ENCODE measurements at regions not wholly inside any gene's neighbourhood (a gene's known extent, or its start where the extent isn't known, plus 50 kb on each side); places are given as distances from the start of the nearest gene placed in this dataset.

DNA sequence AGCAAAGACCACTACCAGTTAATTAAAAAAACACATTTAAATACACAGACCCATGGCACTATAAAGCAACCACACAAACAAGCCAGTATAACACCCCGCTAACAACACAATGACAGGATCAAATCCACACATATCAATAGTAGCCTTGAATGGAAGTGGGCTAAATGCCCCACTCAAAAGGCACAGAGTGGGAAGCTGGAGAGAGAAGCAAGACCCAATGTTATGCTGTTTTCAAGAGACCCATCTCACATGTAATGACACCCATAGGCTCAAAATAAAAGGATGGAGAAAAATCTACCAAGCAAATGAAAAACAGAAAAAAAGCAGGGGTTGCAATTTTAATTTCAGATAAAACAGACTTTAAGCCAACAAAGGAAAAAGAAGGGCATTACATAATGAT lies 125.4 kb upstream of the PTCHD4 start:
- Histone ChIP-seq H3K36me3 (no peaks in the 10 kb centered on the region), H3K4me3 (no peak overlapping the region), H3K4me1 (no peaks in the 10 kb centered on the region), H3K9me3 (peaks cover 0 to 18% (median 11%) of the 10 kb centered on the region in 4 donors), H3K27ac (replicated peaks in 1 of 4) (no peak overlapping the region), H3K27me3 (no peaks in the 10 kb centered on the region)
- intact Hi-C loops (cut with DNase I) = no loop called here
- TF ChIP-seq EP300 (IDR thresholded peaks at IDR 0.05) (no peak), POLR2A (IDR thresholded peaks at IDR 0.05; ENCODE audit: low read depth) (no peak), POLR2AphosphoS5 (IDR thresholded peaks at IDR 0.05) (no peak)
- TF ChIP-seq, protein P1, sequence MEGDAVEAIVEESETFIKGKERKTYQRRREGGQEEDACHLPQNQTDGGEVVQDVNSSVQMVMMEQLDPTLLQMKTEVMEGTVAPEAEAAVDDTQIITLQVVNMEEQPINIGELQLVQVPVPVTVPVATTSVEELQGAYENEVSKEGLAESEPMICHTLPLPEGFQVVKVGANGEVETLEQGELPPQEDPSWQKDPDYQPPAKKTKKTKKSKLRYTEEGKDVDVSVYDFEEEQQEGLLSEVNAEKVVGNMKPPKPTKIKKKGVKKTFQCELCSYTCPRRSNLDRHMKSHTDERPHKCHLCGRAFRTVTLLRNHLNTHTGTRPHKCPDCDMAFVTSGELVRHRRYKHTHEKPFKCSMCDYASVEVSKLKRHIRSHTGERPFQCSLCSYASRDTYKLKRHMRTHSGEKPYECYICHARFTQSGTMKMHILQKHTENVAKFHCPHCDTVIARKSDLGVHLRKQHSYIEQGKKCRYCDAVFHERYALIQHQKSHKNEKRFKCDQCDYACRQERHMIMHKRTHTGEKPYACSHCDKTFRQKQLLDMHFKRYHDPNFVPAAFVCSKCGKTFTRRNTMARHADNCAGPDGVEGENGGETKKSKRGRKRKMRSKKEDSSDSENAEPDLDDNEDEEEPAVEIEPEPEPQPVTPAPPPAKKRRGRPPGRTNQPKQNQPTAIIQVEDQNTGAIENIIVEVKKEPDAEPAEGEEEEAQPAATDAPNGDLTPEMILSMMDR (IDR thresholded peaks at IDR 0.05) = no peak
- WGBS = 88% methylated on average over 1 of the region's 1 CpG
- no peak for DNase-seq (ENCODE audit: extremely low spot score)

DNA sequence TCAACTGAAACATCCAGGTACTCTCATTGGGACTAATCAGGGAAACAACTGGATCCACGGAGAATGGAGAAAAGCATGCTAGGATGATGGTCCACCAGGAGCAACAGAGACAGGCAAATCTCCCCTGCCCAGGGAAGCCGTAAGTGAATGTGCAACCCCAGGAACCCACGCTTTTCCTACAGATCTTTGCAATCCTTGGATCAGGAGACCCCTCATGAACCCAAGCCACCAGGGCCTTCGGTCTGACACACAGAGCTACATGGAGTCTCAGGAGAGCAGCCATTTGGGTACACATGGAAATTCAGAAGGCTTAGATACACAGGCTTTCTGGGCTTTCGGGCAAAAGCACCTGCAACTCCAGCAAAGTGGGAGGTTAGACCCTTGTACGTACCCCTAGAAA lies 122.1 kb upstream of the PTCHD4 start:
- Histone ChIP-seq H3K9me3 (peaks cover 0 to 18% (median 11%) of the 10 kb centered on the region in 4 donors), H3K27ac (replicated peaks in 1 of 4) (no peak overlapping the region), H3K36me3 (no peaks in the 10 kb centered on the region), H3K4me3 (no peak overlapping the region), H3K4me1 (no peaks in the 10 kb centered on the region), H3K27me3 (no peaks in the 10 kb centered on the region)
- intact Hi-C loops (cut with DNase I) = no loop called here
- WGBS = 94% methylated on average over 6 of the region's 6 CpGs
- TF ChIP-seq POLR2A (IDR thresholded peaks at IDR 0.05; ENCODE audit: low read depth) (no peak), POLR2AphosphoS5 (IDR thresholded peaks at IDR 0.05) (no peak), EP300 (IDR thresholded peaks at IDR 0.05) (no peak)
- TF ChIP-seq, protein P1 (IDR thresholded peaks at IDR 0.05) = no peak
- no peak for DNase-seq (ENCODE audit: extremely low spot score)

DNA sequence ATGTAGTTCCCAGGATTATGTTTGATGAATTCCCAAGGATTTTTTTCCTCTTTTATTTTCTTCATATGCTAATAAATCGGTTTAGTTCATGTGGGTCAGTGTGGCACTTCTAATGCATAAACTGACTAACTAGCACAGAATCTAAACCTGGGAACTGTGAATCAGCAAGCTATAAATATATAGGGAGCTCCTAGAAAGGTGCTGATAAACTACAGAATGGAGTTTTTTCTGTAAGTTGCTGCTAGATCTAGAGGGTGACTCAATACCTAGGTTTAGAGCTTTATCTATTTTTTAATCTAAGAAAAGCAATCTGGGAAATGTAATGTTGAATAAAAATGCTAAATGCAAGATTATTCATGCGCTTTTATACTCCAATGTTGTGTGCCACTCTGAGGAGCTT lies 118.8 kb upstream of the PTCHD4 start:
- no peak for DNase-seq (ENCODE audit: extremely low spot score)
- 84% methylated on average over 2 of the region's 2 CpGs for WGBS
- intact Hi-C loops (cut with DNase I) = no loop called here
- Histone ChIP-seq H3K27ac (replicated peaks in 1 of 4) (no peak overlapping the region), H3K4me3 (no peak overlapping the region), H3K36me3 (no peaks in the 10 kb centered on the region), H3K9me3 (peaks cover 0 to 3% (median 0%) of the 10 kb centered on the region in 4 donors), H3K4me1 (no peaks in the 10 kb centered on the region), H3K27me3 (no peaks in the 10 kb centered on the region)
- TF ChIP-seq POLR2AphosphoS5 (IDR thresholded peaks at IDR 0.05) (no peak), POLR2A (IDR thresholded peaks at IDR 0.05; ENCODE audit: low read depth) (no peak), EP300 (IDR thresholded peaks at IDR 0.05) (no peak)
- TF ChIP-seq, protein P1 (IDR thresholded peaks at IDR 0.05) = no peak

DNA sequence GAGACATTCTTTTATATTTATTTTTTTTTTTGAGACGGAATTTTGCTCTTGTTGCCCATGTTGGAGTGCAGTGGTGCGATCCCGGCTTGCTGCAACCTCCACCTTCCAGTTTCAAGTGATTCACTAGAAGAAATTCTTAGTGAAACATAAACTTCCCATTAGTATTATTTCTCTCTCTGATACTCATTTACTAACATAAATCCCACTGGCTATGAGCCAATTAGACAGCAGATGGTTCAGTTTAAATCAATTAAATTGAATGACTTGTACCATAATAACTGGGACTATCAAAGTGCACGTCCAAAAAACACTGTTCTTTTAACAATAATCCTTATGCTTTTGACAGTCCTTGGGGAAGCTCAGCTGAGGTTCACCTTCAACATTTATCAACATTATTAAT lies 111.2 kb upstream of the PTCHD4 start:
- TF ChIP-seq, protein P1 (IDR thresholded peaks at IDR 0.05) = no peak
- TF ChIP-seq EP300 (IDR thresholded peaks at IDR 0.05) (no peak), POLR2AphosphoS5 (IDR thresholded peaks at IDR 0.05) (no peak)
- Histone ChIP-seq H3K4me1 (no peaks in the 10 kb centered on the region), H3K27ac (replicated peaks in 1 of 4) (no peak overlapping the region), H3K36me3 (no peaks in the 10 kb centered on the region), H3K9me3 (no peaks in the 10 kb centered on the region), H3K27me3 (no peaks in the 10 kb centered on the region), H3K4me3 (no peak overlapping the region)
- intact Hi-C loops (cut with DNase I) = no loop called here
- no peak for DNase-seq (ENCODE audit: extremely low spot score)
- WGBS = 71% methylated on average over 4 of the region's 4 CpGs

DNA sequence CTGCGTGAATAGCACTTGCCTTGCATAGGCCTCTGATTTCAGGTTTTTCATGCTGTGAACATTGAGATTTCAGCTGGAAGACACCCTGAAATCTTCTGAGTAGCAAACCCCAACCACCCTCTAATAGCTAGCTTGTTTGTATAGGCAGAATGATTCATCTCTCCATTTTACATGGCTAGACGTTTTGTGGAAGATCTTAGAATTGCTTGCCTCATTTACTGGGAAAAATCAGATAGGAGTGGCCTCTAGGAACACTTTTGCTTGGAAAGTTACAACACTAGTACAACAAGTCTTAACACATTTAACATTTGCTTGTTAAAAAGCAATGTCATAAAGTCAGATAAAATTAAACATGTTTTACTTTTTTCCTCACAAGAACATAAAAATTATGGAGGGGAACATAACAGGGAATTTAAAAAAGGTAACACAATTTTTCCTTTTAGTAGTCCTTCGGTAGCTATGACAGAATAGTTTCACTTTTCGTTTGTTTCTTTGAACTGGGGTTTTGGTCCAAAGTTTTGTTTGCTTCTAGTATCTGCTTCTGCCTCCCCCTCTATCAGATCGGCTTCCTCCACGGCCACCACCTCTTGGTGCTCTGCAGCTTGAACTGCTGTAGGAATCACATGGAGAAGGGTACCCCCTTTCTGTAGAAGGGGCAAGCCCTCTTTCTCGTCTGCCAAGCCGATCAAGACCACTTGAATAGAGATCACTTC lies 102.2 kb upstream of the PTCHD4 start:
- Histone ChIP-seq H3K4me3 (no peak overlapping the region), H3K27ac (replicated peaks in 1 of 4) (no peak overlapping the region), H3K9me3 (no peaks in the 10 kb centered on the region), H3K36me3 (no peaks in the 10 kb centered on the region), H3K4me1 (no peaks in the 10 kb centered on the region), H3K27me3 (no peaks in the 10 kb centered on the region)
- intact Hi-C loops (cut with DNase I) = no loop called here
- DNase-seq (ENCODE audit: extremely low spot score) = no peak
- TF ChIP-seq EP300 (IDR thresholded peaks at IDR 0.05) (no peak), POLR2A (IDR thresholded peaks at IDR 0.05; ENCODE audit: low read depth) (no peak), POLR2AphosphoS5 (IDR thresholded peaks at IDR 0.05) (no peak)
- TF ChIP-seq, protein P1 (IDR thresholded peaks at IDR 0.05) = no peak
- 83% methylated on average over 8 of the region's 8 CpGs for WGBS

Measured in esophagus muscularis mucosa (tissue), 4 donors.